ENCODE measurements at regions not wholly inside any gene's neighbourhood (a gene's known extent, or its start where the extent isn't known, plus 50 kb on each side); places are given as distances from the start of the nearest gene placed in this dataset.
"Not testable (repeated sequence)": the region's sequence is repeated elsewhere in the genome, so short reads cannot be mapped to it uniquely, and the experiment has no call there.

- H3K9me3 ChIP-seq (ENCODE audit: insufficient read depth, low read depth, low read length): no peaks in the 10 kb centered on the region
- H3K36me3 ChIP-seq (ENCODE audit: insufficient read depth, low read depth, low read length): no peaks in the 10 kb centered on the region
- H3K9ac ChIP-seq (ENCODE audit: low read depth, low read length): no peak overlapping the region
- H3K4me3 ChIP-seq (ENCODE audit: low read length): no peak overlapping the region
- H3K4me1 ChIP-seq (ENCODE audit: insufficient read depth, low read length): no peaks in the 10 kb centered on the region
- H3K27me3 ChIP-seq (ENCODE audit: insufficient read depth, low read length): no peaks in the 10 kb centered on the region
- H3K27ac ChIP-seq (ENCODE audit: low read length): no peak overlapping the region
Measured at GRCh38 chr5:86143837-86144236, 473.9 kb upstream of the COX7C start.

- Histone ChIP-seq H3K27me3 (ENCODE audit: insufficient read depth, low read length) (no peaks in the 10 kb centered on the region), H3K9me3 (ENCODE audit: insufficient read depth, low read depth, low read length) (no peaks in the 10 kb centered on the region), H3K9ac (ENCODE audit: low read depth, low read length) (no peak overlapping the region), H3K4me3 (ENCODE audit: low read length) (no peak overlapping the region), H3K27ac (ENCODE audit: low read length) (no peak overlapping the region), H3K36me3 (ENCODE audit: insufficient read depth, low read depth, low read length) (no peaks in the 10 kb centered on the region), H3K4me1 (ENCODE audit: insufficient read depth, low read length) (no peaks in the 10 kb centered on the region)
Measured at GRCh38 chr5:86152988-86153560, 464.7 kb upstream of the COX7C start.

- H3K4me3 ChIP-seq (ENCODE audit: low read length): no peak overlapping the region
- no peaks in the 10 kb centered on the region for H3K36me3 ChIP-seq (ENCODE audit: insufficient read depth, low read depth, low read length)
- H3K27me3 ChIP-seq (ENCODE audit: insufficient read depth, low read length): no peaks in the 10 kb centered on the region
- H3K27ac ChIP-seq (ENCODE audit: low read length): no peak overlapping the region
- H3K9ac ChIP-seq (ENCODE audit: low read depth, low read length): no peak overlapping the region
- no peaks in the 10 kb centered on the region for H3K9me3 ChIP-seq (ENCODE audit: insufficient read depth, low read depth, low read length)
- H3K4me1 ChIP-seq (ENCODE audit: insufficient read depth, low read length): no peaks in the 10 kb centered on the region
Measured at GRCh38 chr5:86155796-86156195, 461.9 kb upstream of the COX7C start.

- H3K36me3 ChIP-seq (ENCODE audit: insufficient read depth, low read depth, low read length): no peaks in the 10 kb centered on the region
- H3K27me3 ChIP-seq (ENCODE audit: insufficient read depth, low read length): no peaks in the 10 kb centered on the region
- H3K9me3 ChIP-seq (ENCODE audit: insufficient read depth, low read depth, low read length): no peaks in the 10 kb centered on the region
- no peak overlapping the region for H3K9ac ChIP-seq (ENCODE audit: low read depth, low read length)
- no peak overlapping the region for H3K4me3 ChIP-seq (ENCODE audit: low read length)
- no peak overlapping the region for H3K27ac ChIP-seq (ENCODE audit: low read length)
- no peaks in the 10 kb centered on the region for H3K4me1 ChIP-seq (ENCODE audit: insufficient read depth, low read length)
Measured at GRCh38 chr5:86170194-86170593, 447.5 kb upstream of the COX7C start.

GRCh38 chr5:86175224-86175623 lies 442.5 kb upstream of the COX7C start:
- no peaks in the 10 kb centered on the region for H3K27me3 ChIP-seq (ENCODE audit: insufficient read depth, low read length)
- no peaks in the 10 kb centered on the region for H3K36me3 ChIP-seq (ENCODE audit: insufficient read depth, low read depth, low read length)
- H3K9ac ChIP-seq (ENCODE audit: low read depth, low read length): no peak overlapping the region
- no peaks in the 10 kb centered on the region for H3K9me3 ChIP-seq (ENCODE audit: insufficient read depth, low read depth, low read length)
- H3K4me3 ChIP-seq (ENCODE audit: low read length): no peak overlapping the region
- H3K4me1 ChIP-seq (ENCODE audit: insufficient read depth, low read length): no peaks in the 10 kb centered on the region
- no peak overlapping the region for H3K27ac ChIP-seq (ENCODE audit: low read length)

- Histone ChIP-seq H3K27ac (ENCODE audit: low read length) (no peak overlapping the region), H3K4me1 (ENCODE audit: insufficient read depth, low read length) (no peaks in the 10 kb centered on the region), H3K36me3 (ENCODE audit: insufficient read depth, low read depth, low read length) (no peaks in the 10 kb centered on the region), H3K9me3 (ENCODE audit: insufficient read depth, low read depth, low read length) (no peaks in the 10 kb centered on the region), H3K27me3 (ENCODE audit: insufficient read depth, low read length) (no peaks in the 10 kb centered on the region), H3K9ac (ENCODE audit: low read depth, low read length) (no peak overlapping the region), H3K4me3 (ENCODE audit: low read length) (no peak overlapping the region)
Measured at GRCh38 chr5:86199287-86199686, 418.5 kb upstream of the COX7C start.

GRCh38 chr5:86228147-86228546 lies 389.6 kb upstream of the COX7C start:
- Histone ChIP-seq H3K4me3 (ENCODE audit: low read length) (no peak overlapping the region), H3K27ac (ENCODE audit: low read length) (no peak overlapping the region), H3K9ac (ENCODE audit: low read depth, low read length) (no peak overlapping the region), H3K4me1 (ENCODE audit: insufficient read depth, low read length) (no peaks in the 10 kb centered on the region), H3K27me3 (ENCODE audit: insufficient read depth, low read length) (no peaks in the 10 kb centered on the region), H3K36me3 (ENCODE audit: insufficient read depth, low read depth, low read length) (no peaks in the 10 kb centered on the region), H3K9me3 (ENCODE audit: insufficient read depth, low read depth, low read length) (no peaks in the 10 kb centered on the region)

- H3K36me3 ChIP-seq (ENCODE audit: insufficient read depth, low read depth, low read length): no peaks in the 10 kb centered on the region
Measured at GRCh38 chr5:86232246-86232645, 385.5 kb upstream of the COX7C start.

GRCh38 chr5:86244153-86244552 lies 373.6 kb upstream of the COX7C start:
- no peak overlapping the region for H3K9ac ChIP-seq (ENCODE audit: low read depth, low read length)
- H3K4me3 ChIP-seq (ENCODE audit: low read length): no peak overlapping the region
- no peaks in the 10 kb centered on the region for H3K4me1 ChIP-seq (ENCODE audit: insufficient read depth, low read length)
- H3K27me3 ChIP-seq (ENCODE audit: insufficient read depth, low read length): no peaks in the 10 kb centered on the region
- H3K36me3 ChIP-seq (ENCODE audit: insufficient read depth, low read depth, low read length): no peaks in the 10 kb centered on the region
- no peak overlapping the region for H3K27ac ChIP-seq (ENCODE audit: low read length)
- no peaks in the 10 kb centered on the region for H3K9me3 ChIP-seq (ENCODE audit: insufficient read depth, low read depth, low read length)

More at GRCh38 chr5:86232246-86232645, 385.5 kb upstream of the COX7C start:
- H3K27me3 ChIP-seq (ENCODE audit: insufficient read depth, low read length): no peaks in the 10 kb centered on the region
- H3K9me3 ChIP-seq (ENCODE audit: insufficient read depth, low read depth, low read length): no peaks in the 10 kb centered on the region
- H3K27ac ChIP-seq (ENCODE audit: low read length): no peak overlapping the region
- H3K9ac ChIP-seq (ENCODE audit: low read depth, low read length): no peak overlapping the region
- no peak overlapping the region for H3K4me3 ChIP-seq (ENCODE audit: low read length)
- no peaks in the 10 kb centered on the region for H3K4me1 ChIP-seq (ENCODE audit: insufficient read depth, low read length)

- Histone ChIP-seq H3K9ac (ENCODE audit: low read depth, low read length) (no peak overlapping the region), H3K27me3 (ENCODE audit: insufficient read depth, low read length) (no peaks in the 10 kb centered on the region), H3K9me3 (ENCODE audit: insufficient read depth, low read depth, low read length) (no peaks in the 10 kb centered on the region), H3K4me3 (ENCODE audit: low read length) (no peak overlapping the region), H3K36me3 (ENCODE audit: insufficient read depth, low read depth, low read length) (no peaks in the 10 kb centered on the region), H3K4me1 (ENCODE audit: insufficient read depth, low read length) (no peaks in the 10 kb centered on the region), H3K27ac (ENCODE audit: low read length) (no peak overlapping the region)
Measured at GRCh38 chr5:86257871-86258270, 359.9 kb upstream of the COX7C start.

GRCh38 chr5:86284400-86285190 lies 333.1 kb upstream of the COX7C start:
- not testable (repeated sequence) for H3K4me3 ChIP-seq (ENCODE audit: low read length); H3K4me1 ChIP-seq (ENCODE audit: insufficient read depth, low read length); H3K9ac ChIP-seq (ENCODE audit: low read depth, low read length); H3K27ac ChIP-seq (ENCODE audit: low read length); H3K36me3 ChIP-seq (ENCODE audit: insufficient read depth, low read depth, low read length); H3K9me3 ChIP-seq (ENCODE audit: insufficient read depth, low read depth, low read length); H3K27me3 ChIP-seq (ENCODE audit: insufficient read depth, low read length)

GRCh38 chr5:86287437-86287836 lies 330.3 kb upstream of the COX7C start:
- H3K9ac ChIP-seq (ENCODE audit: low read depth, low read length); H3K4me3 ChIP-seq (ENCODE audit: low read length); H3K9me3 ChIP-seq (ENCODE audit: insufficient read depth, low read depth, low read length); H3K27ac ChIP-seq (ENCODE audit: low read length); H3K36me3 ChIP-seq (ENCODE audit: insufficient read depth, low read depth, low read length); H3K27me3 ChIP-seq (ENCODE audit: insufficient read depth, low read length); H3K4me1 ChIP-seq (ENCODE audit: insufficient read depth, low read length): not testable (repeated sequence)
